NCI-H1930 (cell line): ENCODE measurements at regions not wholly inside any gene's neighbourhood (a gene's known extent, or its start where the extent isn't known, plus 50 kb on each side); places are given as distances from the start of the nearest gene placed in this dataset.
"Not testable (repeated sequence)": the region's sequence is repeated elsewhere in the genome, so short reads cannot be mapped to it uniquely, and the experiment has no call there.

Experiments used
- DNase-seq, 2 experiments: peaks; one replicate each; lab custom pipeline; 2025; lab: John Stamatoyannopoulos, UW

DNA sequence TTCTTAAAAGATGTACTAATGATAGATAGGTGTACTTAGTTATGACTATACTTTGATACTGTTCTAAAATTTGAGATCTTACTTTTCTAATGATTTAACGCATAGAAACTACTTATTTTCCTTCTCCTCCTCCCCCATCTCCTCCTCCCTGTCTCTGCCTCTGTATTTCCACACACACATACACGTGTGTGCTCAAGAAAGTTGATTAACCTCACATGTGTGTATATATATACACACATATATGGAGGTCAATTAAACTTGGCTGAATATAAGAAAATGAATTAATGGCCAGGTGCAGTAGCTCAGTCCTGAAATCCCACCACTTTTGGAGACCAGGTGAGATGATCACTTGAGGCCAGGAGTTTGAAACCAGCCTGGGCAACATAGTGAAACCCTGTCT is 362.7 kb upstream of the SYT1 start:
- no peak for DNase-seq

DNA sequence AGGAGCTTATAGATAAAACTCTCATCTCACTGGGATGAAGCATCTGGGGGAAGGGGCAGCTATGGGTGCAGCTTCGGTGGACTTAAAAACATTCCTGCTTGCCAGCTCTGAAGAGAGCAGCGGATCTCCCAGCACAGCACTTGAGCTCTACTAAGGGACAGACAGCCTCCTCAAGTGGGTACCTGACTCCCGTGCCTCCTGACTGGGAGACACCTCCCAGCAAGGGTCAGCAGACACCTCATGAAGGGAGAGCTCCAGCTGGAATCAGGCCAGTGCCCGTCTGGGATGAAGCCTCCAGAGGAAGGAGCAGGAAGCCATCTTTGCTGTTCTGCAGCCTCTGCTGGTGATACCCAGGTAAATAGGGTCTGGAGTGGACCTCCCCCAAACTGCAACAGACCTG is 345.2 kb upstream of the SYT1 start:
- no peak for DNase-seq

DNA sequence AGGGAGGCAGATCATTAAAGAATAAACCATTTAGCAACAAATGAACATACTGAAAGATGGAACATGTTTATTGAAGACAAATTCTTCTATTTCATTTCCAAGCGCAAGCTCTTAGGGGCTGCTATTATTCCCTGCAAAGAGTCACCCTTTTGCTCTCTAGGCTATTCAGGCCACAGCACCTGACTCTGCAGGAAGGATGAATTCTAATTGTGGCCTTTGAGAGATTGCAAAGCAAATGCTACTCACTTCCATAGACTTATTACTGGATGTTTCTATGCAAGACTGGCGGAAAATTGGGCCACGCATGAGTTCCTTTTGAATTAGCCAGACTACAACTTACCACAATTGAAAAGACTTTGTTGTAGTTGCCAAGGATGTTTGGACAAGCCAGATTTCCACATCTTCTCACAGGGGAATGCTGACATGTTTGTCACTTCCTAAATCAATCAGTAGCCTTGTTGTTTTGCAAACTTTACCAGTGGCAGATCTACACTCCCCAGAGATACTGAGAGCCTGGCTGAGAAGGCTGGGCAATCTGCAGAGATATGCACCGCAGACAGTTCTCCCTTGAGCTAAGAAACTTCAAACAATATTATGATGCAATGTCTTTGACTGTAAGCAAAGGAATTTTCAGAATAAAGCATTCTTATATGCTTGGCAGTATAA is 334.3 kb upstream of the SYT1 start:
- DNase-seq: no peak

DNA sequence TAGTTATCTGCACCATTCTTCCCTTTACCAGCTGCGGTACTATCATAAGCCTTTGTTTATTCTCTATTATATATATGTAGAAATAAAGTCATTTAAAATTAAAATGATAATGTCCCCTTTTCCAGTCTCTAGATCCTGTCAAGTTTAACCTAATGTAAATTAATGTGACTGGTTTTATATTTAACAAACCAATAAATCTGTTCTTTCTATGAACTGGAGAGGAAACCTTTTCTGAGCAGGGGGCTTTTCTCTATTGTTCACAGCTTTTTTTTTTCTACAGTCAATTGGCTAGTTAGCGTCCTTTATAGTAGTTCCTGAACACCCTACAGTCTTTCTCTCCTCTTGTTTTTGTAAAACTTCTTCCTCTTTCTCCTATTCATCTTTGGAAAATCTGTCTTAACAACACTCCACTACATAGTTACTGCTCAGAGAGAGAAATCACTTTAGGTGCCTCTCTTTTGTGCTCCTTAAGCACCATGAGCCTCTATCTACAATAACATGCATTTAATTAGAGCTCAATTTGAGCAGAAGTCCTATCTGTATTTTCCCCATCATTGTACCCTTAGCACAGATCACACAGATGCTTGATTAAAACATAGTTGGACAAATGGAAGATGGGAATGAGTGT is 332.6 kb upstream of the SYT1 start:
- DNase-seq: no peak

DNA sequence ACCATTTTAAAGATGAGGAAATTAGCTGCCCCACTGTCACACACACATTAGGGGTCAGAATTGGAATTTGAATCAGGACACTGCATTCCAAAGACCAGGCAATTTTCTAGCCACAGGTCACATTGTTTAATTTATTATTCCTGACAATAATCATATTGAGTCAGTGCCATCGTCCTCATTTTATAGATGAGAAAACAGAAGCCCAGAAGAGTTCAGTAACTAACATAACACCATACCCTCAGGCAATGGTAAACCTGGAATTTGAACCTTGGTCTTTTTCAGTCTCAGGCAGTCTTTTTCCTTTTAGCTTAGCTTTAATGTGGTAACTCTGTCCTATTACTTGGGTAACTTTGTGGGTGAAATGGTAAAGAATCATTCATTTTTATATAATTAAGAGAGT is 330.3 kb upstream of the SYT1 start:
- no peak for DNase-seq

DNA sequence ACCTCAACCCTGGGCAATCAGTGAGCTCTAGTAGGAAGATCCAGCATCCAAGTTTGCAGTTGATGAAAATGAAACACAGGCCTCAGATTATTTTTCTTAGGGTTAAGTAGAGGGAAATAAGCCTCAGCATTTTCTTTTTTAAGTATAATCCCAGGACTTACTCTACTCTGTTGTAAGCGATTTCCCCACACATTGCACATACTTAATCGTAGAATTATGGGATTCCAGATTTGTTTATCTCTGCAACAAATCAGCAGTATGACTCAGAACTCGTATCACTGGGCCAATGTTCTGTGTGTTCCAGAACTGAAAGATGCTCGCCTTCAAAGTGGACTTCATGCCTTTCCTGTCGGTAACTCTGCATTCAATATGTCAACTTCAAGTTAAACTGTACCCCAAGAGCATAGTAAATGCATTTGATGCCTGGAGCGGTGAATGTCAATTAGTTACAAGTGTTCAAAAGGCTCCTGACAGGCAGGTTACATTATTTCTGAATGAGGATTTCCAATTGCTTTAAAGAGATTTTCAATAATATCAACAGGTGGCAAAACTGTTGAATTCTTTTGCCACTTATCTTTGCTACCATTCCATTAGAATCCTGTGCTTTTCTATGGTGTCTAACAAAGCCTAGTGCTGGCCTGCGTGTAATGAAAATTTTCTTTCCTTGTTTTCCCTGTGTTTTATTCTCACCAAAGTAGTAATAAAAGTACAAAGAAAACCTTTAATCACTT is 323.8 kb upstream of the SYT1 start:
- no peak for DNase-seq

DNA sequence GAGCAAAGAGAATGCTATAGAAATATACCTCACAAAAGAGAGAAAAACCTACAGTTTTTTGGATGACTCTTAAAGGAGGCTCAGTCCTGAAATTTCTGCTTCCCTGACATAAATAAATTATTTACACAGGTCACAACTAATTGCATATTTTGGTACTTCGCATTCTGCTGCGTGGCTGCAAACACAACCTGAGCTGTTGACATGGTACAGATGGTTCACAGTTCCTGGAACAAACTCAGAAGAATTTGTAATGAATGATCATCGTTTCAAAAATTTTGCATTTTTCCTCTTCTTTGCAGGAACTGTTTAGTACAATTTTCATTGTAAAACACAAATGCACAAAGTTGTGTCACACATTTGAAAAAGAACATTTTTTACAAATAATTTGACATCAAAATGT is 313.7 kb upstream of the SYT1 start:
- DNase-seq: no peak

DNA sequence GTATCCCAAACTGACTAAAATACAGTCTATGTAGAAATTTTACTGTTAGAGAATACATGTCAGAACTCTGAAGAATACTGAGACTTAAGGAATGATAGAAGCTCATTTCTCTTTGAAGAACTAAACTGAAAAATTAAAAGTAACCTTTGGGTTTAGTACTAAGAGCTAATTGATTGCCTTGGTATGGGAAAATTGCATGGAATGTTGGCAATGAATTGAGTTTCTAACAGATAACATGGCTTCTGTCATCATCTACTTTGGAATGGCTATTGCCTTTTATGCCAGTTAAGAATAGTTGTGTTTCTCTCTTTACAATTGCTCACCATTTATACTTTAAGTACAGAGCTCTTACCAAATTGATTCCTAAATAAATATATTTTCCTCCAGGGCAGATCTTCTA is 308.8 kb upstream of the SYT1 start:
- DNase-seq: no peak

DNA sequence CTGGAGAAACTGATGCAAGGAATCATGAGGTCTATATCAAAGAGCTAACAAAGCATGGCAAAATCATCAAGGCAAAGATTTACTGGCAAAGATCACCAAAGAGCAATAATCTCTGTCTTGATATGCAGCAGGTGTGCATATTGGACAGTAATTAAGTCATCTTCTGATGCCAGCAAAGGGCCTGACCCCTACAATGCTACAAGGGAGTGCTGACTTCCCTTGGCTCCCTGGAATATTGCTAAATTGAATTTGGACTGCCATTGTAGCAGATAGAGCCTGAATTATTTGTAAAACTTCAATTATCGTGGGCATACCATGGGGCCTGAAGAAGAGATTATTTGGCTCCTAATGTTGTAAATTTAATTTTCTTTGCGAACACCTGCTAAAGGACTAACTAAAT is 307.9 kb upstream of the SYT1 start:
- DNase-seq: no peak

DNA sequence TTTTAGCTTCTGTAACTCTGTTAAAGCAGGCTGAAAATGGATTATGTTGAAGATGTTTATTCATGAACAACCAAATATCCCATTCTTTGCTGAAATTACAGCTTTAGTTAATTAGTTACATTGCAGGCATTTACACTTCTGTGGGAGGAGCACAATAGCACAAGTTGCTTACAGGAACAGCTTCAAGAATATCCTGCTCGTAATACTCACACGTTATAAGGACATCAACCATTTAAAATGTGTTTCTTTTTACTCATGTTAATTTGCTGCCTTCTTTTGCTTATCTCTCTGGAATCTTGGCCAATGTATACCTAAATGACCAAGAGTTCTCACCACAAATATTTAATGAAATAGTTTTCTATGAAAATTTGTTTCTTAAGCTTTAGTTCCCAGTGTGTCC is 305.2 kb upstream of the SYT1 start:
- DNase-seq: no peak

DNA sequence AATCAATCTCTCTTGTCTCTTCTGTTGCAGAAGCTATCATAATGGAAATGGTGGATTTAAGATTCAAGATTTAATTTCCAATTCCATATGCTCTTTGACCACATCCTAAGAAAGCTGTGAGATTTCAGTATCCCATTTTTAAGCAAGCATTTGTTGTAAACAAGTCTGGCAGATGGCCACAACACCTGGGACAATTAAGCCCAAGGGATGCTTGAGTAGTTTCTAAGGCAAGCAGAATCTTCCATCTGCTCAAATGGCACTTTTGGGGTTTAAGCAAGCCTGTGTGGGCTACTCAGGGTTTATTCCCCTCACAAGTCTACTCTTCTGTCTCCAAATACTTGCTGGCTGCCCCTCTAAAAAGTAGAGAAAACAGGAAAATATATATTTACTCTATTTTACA is 304.7 kb upstream of the SYT1 start:
- no peak for DNase-seq

DNA sequence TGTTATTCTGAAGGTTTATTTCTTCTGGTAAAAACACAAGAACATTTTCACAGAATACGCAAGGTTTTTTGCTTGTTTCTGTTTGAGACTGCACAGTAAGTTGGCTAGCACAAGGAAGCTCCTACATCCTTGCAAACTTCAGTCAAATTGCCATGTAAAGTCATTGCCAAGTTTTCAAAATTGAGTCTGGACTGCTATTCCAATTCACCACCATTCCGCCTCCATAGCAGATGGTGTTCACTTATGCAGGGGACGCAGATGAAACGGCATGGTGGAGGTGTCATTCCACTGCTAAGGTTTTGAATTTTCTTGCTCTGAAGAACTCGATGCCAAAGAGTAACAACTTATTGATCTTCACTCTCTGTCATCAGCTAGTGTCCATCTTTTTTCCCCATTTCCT is 303.9 kb upstream of the SYT1 start:
- DNase-seq: no peak

DNA sequence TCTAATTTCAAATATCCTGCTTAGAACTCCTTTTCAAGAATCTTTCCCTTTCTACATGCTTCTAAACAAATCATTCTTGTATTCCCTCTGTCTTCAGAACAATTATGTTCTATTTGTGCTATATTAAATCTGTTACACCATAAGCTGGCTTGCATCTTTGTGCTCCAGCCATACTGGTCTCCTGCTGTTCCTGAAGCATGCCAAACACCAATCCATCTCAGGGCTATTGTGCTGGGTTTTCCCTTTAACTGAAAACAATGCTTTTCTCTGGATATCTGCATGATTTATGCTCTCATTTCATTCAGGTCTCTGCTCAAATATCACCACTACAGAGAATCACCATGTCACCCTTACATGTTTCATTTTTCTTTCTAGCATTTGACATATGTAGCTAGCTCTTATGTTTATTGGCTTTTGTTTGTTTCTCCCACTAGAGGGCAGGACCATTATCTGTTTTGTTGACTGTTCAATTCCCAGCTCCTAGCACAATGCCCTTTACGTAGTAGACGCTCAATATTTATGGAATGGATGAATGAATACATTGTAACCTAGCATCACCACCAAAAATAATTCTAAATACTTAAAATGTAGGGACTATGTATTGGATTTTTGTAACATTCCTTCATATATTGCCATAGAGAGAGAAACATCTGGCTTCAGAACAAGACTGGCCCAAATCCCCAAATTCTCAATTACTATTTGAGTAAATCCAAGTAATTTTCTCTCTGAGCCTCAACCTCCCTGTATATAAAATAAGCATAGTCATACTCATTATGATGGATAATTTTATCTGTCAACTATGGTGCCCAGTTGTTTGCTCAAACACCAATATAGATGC is 302.0 kb upstream of the SYT1 start:
- peak in 1 of 2 experiments; percentile 5 for DNase-seq

DNA sequence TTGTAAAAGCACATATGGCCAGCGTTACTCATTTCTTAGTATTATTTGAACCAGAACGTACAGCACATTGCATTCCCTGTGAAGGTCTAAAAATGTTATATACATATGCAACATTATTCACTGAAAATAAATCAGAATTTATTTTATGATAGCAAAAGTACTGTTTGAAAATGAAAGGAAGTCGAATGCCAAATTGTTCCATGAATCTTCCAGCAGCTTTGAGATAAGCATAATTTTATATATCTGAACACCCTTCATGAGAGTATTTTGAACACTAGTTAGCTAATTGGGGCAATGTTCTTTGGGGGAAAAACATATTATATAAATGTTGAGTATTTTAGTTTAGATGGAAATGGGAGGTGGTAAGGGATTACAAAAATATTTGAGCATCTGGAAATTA is 300.7 kb upstream of the SYT1 start:
- DNase-seq: no peak

DNA sequence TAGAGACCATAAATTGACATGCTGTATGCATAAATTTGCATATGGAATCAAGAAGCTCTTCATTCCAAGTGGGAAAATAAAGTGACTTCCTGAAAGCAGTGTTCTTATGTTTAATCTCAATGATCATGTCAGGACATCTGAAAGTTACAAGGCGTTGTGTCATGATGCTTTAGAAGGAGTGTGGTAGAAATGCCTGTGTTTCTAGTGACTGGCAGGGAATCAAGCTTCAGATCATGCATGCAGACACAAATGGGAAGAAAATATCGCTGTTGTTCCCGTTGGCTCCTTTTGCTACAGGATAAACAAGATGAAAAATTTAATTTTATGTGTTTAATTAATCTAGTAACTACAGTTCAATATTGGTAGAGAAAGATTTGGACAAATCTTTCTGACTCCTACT is 298.1 kb upstream of the SYT1 start:
- DNase-seq: no peak

DNA sequence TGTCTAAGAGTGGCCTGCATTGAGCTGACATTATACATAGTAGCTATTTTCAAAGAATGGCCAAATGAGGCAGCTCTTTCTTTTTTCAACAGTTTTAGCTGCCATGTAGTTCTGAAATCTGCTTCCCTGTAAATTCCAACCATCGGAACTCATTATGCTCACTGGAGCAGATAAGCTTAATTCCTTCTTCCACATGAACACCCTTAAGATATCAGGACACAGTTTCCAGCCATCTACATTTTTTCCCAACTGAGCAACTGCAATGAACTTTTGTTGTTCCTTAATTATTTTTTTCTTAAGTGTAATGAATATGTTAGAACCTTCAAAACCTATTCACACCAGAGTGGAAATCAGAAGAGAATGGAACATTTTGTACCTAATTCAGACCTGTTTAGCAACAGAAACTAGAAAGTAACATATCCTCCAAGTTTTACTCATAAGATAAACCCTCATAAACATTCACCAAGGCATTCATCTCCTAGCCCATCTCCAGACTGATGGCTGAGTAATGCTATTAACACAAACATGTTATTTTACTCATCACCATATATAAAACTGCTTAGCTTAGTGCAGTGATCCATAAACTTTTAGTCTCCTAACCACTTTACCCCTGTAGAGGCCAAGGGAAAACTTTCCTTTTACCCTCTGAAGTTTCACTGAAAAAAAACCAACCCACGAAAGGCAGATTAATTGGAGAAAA is 296.1 kb upstream of the SYT1 start:
- no peak for DNase-seq

DNA sequence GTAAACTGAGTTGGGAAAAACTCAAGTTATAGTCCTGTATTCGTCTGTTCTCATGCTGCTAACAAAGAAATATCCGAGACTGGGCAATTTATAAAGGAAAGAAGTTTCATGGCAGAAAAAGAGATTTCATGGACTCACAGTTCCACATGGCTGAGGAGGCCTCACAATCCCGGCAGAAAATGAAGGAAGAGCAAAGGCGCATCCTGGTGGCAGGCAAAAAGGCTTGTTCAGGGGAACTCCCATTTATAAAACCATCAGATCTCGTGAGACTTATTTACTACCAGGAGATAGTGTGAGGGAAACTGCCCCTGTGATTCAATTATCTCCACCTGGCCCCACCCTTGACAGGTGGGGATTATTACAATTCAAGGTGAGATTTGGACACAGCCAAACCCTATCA is 292.6 kb upstream of the SYT1 start:
- DNase-seq: no peak

DNA sequence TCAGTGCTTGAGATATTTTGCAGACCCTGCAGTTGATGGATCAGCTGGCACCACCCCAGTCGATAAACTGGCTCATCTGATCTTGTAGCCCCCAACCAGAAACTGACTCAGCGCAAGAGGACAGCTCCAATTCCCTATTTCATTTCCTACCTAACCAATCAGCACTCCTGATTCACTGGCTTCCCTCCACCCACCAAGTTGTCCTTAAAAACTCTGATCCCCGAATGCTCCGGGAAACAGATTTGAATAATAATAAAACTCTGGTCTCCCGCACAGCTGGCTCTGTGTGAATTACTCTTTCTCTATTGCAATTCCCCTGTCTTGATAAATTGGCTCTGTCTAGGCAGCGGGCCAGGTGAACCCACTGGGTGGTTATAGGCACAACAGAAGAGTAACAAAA is 289.4 kb upstream of the SYT1 start:
- not testable (repeated sequence) for DNase-seq

DNA sequence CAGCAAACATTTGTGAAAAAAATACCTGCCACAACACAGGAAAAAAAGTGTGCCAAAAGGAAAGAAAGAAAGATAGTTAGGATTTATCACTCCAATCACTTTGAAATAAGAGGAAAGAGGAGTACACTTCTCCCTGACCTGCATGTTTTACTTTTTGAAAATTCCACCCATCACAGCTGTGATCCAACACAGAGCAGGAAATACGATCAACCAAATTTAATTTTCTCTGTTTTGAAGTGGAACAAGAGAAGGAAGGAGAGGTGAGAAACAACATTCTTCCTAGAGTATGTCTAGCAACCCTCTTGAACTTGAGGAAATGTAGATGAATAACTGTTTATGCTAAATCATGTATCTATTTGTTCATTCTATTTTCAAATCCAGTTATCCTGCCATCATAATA is 284.7 kb upstream of the SYT1 start:
- DNase-seq: no peak

DNA sequence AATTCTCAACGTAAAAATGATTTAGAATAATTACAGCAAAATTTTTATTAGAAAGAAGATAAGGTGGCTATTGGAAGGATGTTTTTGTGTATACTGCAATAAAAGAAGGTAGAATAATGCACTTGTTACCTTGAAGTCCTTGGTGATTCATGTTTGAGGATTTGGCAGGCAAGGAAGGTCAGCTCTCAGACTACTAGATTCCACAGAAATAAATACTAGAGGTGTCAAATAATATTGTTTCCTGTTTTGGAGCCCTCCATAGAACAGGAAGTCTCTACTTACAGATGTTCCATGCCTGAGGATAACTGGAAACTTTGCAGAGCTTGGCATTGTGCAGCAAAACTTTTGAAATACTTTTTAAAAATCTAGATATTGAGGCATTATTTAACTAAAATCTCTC is 284.3 kb upstream of the SYT1 start:
- DNase-seq: no peak

DNA sequence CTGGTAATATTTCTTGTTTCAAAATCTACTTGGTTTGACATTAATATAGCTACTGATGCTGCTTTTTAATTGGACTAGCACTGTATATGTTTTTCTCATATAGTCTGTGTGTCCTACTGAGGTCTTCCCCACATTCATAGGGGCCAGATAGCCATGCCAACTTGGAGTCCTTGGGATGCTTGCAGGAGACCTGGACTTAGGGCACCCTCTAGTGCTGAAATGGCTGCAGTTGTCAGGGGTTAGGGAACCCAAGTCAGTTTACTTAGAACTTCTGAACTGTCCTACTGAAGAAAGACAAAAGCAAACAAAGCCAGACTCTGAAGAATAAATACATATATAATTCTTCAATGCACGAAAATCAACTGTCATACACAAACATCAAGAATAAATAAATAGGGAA is 279.9 kb upstream of the SYT1 start:
- DNase-seq: no peak

DNA sequence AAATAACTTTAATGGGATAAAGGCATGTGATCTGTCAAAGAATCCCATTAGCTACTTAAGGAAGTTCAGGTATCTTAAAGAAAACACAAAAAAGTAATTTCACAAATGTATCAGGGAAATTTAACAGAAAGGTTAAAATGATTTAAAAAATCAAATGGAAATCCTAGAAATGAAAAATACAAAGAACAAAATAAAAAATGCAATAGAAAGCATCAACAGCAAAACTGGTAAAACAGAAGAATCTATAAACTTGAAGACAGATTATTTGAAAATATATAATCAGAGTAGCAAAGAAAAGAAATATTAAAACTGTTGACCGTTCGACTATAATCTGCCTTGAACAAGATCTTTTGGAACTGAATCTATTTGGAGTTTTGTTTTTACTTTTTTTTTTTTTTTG is 279.4 kb upstream of the SYT1 start:
- no peak for DNase-seq
